GM12878 (cell line): ENCODE measurements at regions not wholly inside any gene's neighbourhood (a gene's known extent, or its start where the extent isn't known, plus 50 kb on each side); places are given as distances from the start of the nearest gene placed in this dataset.

Source experiments
- ATF2 ChIP-seq: IDR thresholded peaks from 2 replicates; pipeline ENCODE4 v1.6.1; 2012; ENCODE audit warnings: low read length, inconsistent platforms
- CBX5 ChIP-seq: sonication (generic); IDR thresholded peaks from 2 replicates; pipeline ENCODE4 v1.6.1; 2016; ENCODE audit warnings: low read depth, moderate library complexity, mild to moderate bottlenecking, inconsistent platforms
- CEBPB ChIP-seq, 2 experiments: fragments of 150-350 bp in 1 of 2; IDR thresholded peaks; 2 replicates each; pipeline ENCODE4 v1.6.1; 2012 to 2014; ENCODE audit warnings: low read depth in 2 of 2, low read length in 2 of 2, borderline replicate concordance in 1 of 2, inconsistent platforms in 1 of 2
- FOS ChIP-seq: IDR thresholded peaks from 3 replicates; pipeline ENCODE4 v1.6.1; 2011; ENCODE audit warnings: borderline replicate concordance; ENCODE audit not compliant: insufficient read length; ENCODE audit errors: extremely low read depth
- HSF1 ChIP-seq: fragments of 150-350 bp; IDR thresholded peaks from 2 replicates; pipeline ENCODE4 v1.6.1; 2014; ENCODE audit warnings: mild to moderate bottlenecking, low read depth, low read length
- MTA2 ChIP-seq: fragments of 450-650 bp; IDR thresholded peaks from 2 replicates; pipeline ENCODE4 v1.6.1; 2016; ENCODE audit warnings: low read depth, mild to moderate bottlenecking, moderate library complexity
- RB1 ChIP-seq: fragments of 450-650 bp; formaldehyde crosslinking; IDR thresholded peaks from 2 replicates; pipeline ENCODE4 v1.6.1; 2017; ENCODE audit warnings: mild to moderate bottlenecking, borderline replicate concordance
- RBBP5 ChIP-seq: fragments of 200-600 bp; sonication (generic); conservative IDR thresholded peaks from 2 replicates; pipeline ENCODE4 v1.6.1; 2016
- SP1 ChIP-seq: IDR thresholded peaks from one replicate; pipeline ENCODE4 v1.6.1; 2011; ENCODE audit warnings: low read depth, low read length
- SPI1 ChIP-seq: IDR thresholded peaks from 2 replicates; pipeline ENCODE4 v1.6.1; 2011; ENCODE audit warnings: low read depth, mild to moderate bottlenecking, low read length, moderate library complexity, borderline replicate concordance; ENCODE audit not compliant: insufficient read depth
- TARDBP ChIP-seq: IDR thresholded peaks from 2 replicates; pipeline ENCODE4 v1.6.1; 2016; ENCODE audit warnings: borderline replicate concordance
- TBL1XR1 ChIP-seq: IDR thresholded peaks from 2 replicates; pipeline ENCODE4 v1.6.1; 2012; ENCODE audit warnings: low read depth, low read length, improper control_type of control experiment
- USF1 ChIP-seq: IDR thresholded peaks from 2 replicates; pipeline ENCODE4 v1.6.1; 2011; ENCODE audit warnings: borderline replicate concordance, low read depth, mild to moderate bottlenecking, moderate library complexity, mixed read lengths, low read length; ENCODE audit not compliant: insufficient read depth; ENCODE audit errors: extremely low read length
- ZBED1 ChIP-seq: IDR thresholded peaks from 2 replicates; pipeline ENCODE4 v1.6.1; 2016; ENCODE audit warnings: borderline replicate concordance
- ZNF207 ChIP-seq: fragments of 450-650 bp; IDR thresholded peaks from 2 replicates; pipeline ENCODE4 v1.6.1; 2014; ENCODE audit warnings: antibody characterized with exemption, mild to moderate bottlenecking, borderline replicate concordance
- ZNF274 ChIP-seq: IDR thresholded peaks from one replicate; pipeline ENCODE4 v1.8.0; 2011; ENCODE audit not compliant: insufficient read length, insufficient read depth
- TF ChIP-seq, protein P1 (sequence below): fragments of 450-650 bp; IDR thresholded peaks from 2 replicates; pipeline ENCODE4 v1.6.1; 2018; ENCODE audit warnings: mild to moderate bottlenecking, low read depth, moderate library complexity; ENCODE audit not compliant: partially characterized antibody
- TF ChIP-seq, protein P2 (sequence below): fragments of 450-650 bp; IDR thresholded peaks from 2 replicates; pipeline ENCODE4 v1.6.1; 2017; ENCODE audit warnings: borderline replicate concordance

GRCh38 chr5:89342106-89342876 lies 459.3 kb upstream of the MEF2C start (continued):
- TF ChIP-seq HSF1 = no peak
- no peak for TF ChIP-seq RBBP5
- TF ChIP-seq CBX5 = no peak
- peak; percentile 1 for TF ChIP-seq SP1
- no peak for TF ChIP-seq CEBPB (IDR thresholded peaks at IDR 0.05; ENCODE audit: borderline replicate concordance in 1 of 2, low read depth in 2 of 2, low read length in 2 of 2)
- TF ChIP-seq SPI1 = no peak
- peak; percentile 78 for TF ChIP-seq ATF2
- TF ChIP-seq MTA2 = peak; percentile 37; the same call in 1 of the 2 replicates
- TF ChIP-seq ZNF274 = no peak
- no peak for TF ChIP-seq ZNF207
- TF ChIP-seq RB1 = no peak
- TF ChIP-seq ZBED1 = peak; percentile 73; the same call in 1 of the 2 replicates
- peak; percentile 27 for TF ChIP-seq TBL1XR1
- TF ChIP-seq, protein P1, sequence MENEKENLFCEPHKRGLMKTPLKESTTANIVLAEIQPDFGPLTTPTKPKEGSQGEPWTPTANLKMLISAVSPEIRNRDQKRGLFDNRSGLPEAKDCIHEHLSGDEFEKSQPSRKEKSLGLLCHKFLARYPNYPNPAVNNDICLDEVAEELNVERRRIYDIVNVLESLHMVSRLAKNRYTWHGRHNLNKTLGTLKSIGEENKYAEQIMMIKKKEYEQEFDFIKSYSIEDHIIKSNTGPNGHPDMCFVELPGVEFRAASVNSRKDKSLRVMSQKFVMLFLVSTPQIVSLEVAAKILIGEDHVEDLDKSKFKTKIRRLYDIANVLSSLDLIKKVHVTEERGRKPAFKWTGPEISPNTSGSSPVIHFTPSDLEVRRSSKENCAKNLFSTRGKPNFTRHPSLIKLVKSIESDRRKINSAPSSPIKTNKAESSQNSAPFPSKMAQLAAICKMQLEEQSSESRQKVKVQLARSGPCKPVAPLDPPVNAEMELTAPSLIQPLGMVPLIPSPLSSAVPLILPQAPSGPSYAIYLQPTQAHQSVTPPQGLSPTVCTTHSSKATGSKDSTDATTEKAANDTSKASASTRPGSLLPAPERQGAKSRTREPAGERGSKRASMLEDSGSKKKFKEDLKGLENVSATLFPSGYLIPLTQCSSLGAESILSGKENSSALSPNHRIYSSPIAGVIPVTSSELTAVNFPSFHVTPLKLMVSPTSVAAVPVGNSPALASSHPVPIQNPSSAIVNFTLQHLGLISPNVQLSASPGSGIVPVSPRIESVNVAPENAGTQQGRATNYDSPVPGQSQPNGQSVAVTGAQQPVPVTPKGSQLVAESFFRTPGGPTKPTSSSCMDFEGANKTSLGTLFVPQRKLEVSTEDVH = no peak
- TF ChIP-seq, protein P2, sequence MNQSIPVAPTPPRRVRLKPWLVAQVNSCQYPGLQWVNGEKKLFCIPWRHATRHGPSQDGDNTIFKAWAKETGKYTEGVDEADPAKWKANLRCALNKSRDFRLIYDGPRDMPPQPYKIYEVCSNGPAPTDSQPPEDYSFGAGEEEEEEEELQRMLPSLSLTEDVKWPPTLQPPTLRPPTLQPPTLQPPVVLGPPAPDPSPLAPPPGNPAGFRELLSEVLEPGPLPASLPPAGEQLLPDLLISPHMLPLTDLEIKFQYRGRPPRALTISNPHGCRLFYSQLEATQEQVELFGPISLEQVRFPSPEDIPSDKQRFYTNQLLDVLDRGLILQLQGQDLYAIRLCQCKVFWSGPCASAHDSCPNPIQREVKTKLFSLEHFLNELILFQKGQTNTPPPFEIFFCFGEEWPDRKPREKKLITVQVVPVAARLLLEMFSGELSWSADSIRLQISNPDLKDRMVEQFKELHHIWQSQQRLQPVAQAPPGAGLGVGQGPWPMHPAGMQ = no peak
- TF ChIP-seq USF1 = no peak
- TF ChIP-seq TARDBP = no peak
- no peak for TF ChIP-seq FOS
